Fibroblast of lung (primary cell): ENCODE measurements at regions not wholly inside any gene's neighbourhood (a gene's known extent, or its start where the extent isn't known, plus 50 kb on each side); places are given as distances from the start of the nearest gene placed in this dataset.

ENCODE experiments used
- DNase-seq, 2 donors: peaks; one replicate each; pipeline versions ENCODE4 v3.0.0 to v3.0.0-alpha.2; 2010; ENCODE audit warnings: low read depth in 2 of 2
- H2AFZ ChIP-seq: 2 replicates; pipeline ENCODE4 v1.5.1; 2012; ENCODE audit warnings: low read length, control low read depth, inconsistent platforms
- H3K27ac ChIP-seq: 2 replicates; pipeline ENCODE4 v1.5.1; 2011; ENCODE audit warnings: low read length, control low read depth; ENCODE audit not compliant: insufficient read depth
- H3K27me3 ChIP-seq: 2 replicates; pipeline ENCODE4 v1.5.1; 2011; ENCODE audit warnings: mild to moderate bottlenecking, low read length; ENCODE audit not compliant: control insufficient read depth, insufficient read depth
- H3K36me3 ChIP-seq: 2 replicates; pipeline ENCODE4 v1.5.1; 2011; ENCODE audit warnings: low read length; ENCODE audit not compliant: control insufficient read depth, insufficient read depth
- H3K4me1 ChIP-seq: 2 replicates; pipeline ENCODE4 v1.5.1; 2011; ENCODE audit warnings: low read length; ENCODE audit not compliant: control insufficient read depth, insufficient read depth; ENCODE audit errors: extremely low read depth
- H3K4me2 ChIP-seq: 2 replicates; pipeline ENCODE4 v1.5.1; 2011; ENCODE audit warnings: low read length, control low read depth; ENCODE audit not compliant: insufficient read depth; ENCODE audit errors: extremely low read depth
- H3K4me3 ChIP-seq, 4 experiments: fragments of 200-600 bp in 1 of 4; sonication (generic) in 1 of 4; replicated peaks in 1 of 4; 2 replicates each; pipeline ENCODE4 v1.5.1; 2011 to 2016; ENCODE audit warnings: low read length in 4 of 4, low read depth in 3 of 4, mild to moderate bottlenecking in 3 of 4, control low read depth in 2 of 4, inconsistent platforms in 1 of 4, mixed read lengths in 1 of 4; ENCODE audit not compliant: insufficient read depth in 1 of 4; ENCODE audit errors: control extremely low read depth in 1 of 4
- H3K79me2 ChIP-seq: 2 replicates; pipeline ENCODE4 v1.5.1; 2012; ENCODE audit warnings: mild to moderate bottlenecking, low read length, inconsistent platforms; ENCODE audit not compliant: control insufficient read depth, insufficient read depth
- H3K9ac ChIP-seq: 2 replicates; pipeline ENCODE4 v1.5.1; 2011; ENCODE audit warnings: mild to moderate bottlenecking, low read length, control low read depth; ENCODE audit not compliant: insufficient read depth
- H3K9me3 ChIP-seq: 2 replicates; pipeline ENCODE4 v1.5.1; 2012; ENCODE audit warnings: low read depth, low read length; ENCODE audit not compliant: control insufficient read depth, insufficient read depth
- H4K20me1 ChIP-seq: 2 replicates; pipeline ENCODE4 v1.5.1; 2011; ENCODE audit warnings: low read length; ENCODE audit not compliant: control insufficient read depth, insufficient read depth; ENCODE audit errors: extremely low read depth
- CTCF ChIP-seq, 2 donors: IDR thresholded peaks in 1 of 2; conservative IDR thresholded peaks in 1 of 2; 1 replicate in 1 of 2; 2 replicates in 1 of 2; pipeline ENCODE4 v1.5.1; 2011 to 2012; ENCODE audit warnings: low read length in 2 of 2, control low read depth in 1 of 2, inconsistent platforms in 1 of 2, low read depth in 1 of 2, mild to moderate bottlenecking in 1 of 2
- EZH2 ChIP-seq: IDR thresholded peaks from 2 replicates; pipeline ENCODE4 v1.5.1; 2012; ENCODE audit warnings: low read length, control low read depth, mild to moderate bottlenecking; ENCODE audit errors: missing control alignments

GRCh38 chr2:94956797-94957391, 68.6 kb upstream of the MAL start:
- TF ChIP-seq EZH2 (no peak), CTCF (conservative IDR thresholded peaks at IDR 0.05 in 1 of 2, IDR thresholded peaks at IDR 0.05 in 1 of 2; ENCODE audit: low read depth in 1 of 2, low read length in 2 of 2) (peak; percentile 83 to 89)
- H3K36me3 ChIP-seq = no peaks in the 10 kb centered on the region
- no peaks in the 10 kb centered on the region for H3K79me2 ChIP-seq
- no peaks in the 10 kb centered on the region for H3K4me1 ChIP-seq
- H3K9ac ChIP-seq = no peak overlapping the region
- no peak overlapping the region for H3K27ac ChIP-seq
- H2AFZ ChIP-seq = no peak overlapping the region
- no peak overlapping the region for H3K4me2 ChIP-seq
- H4K20me1 ChIP-seq = no peaks in the 10 kb centered on the region
- H3K9me3 ChIP-seq = no peaks in the 10 kb centered on the region
- H3K4me3 ChIP-seq = no peak overlapping the region
- peak; percentile 9 to 37 for DNase-seq
- H3K27me3 ChIP-seq = no peaks in the 10 kb centered on the region

GRCh38 chr2:94958245-94958644, 67.3 kb upstream of the MAL start:
- no peaks in the 10 kb centered on the region for H3K36me3 ChIP-seq
- TF ChIP-seq EZH2 (no peak), CTCF (conservative IDR thresholded peaks at IDR 0.05 in 1 of 2, IDR thresholded peaks at IDR 0.05 in 1 of 2; ENCODE audit: low read depth in 1 of 2, low read length in 2 of 2) (no peak)
- no peak overlapping the region for H3K9ac ChIP-seq
- H3K4me3 ChIP-seq = no peak overlapping the region
- H3K27ac ChIP-seq = no peak overlapping the region
- no peak overlapping the region for H3K4me2 ChIP-seq
- no peak overlapping the region for H2AFZ ChIP-seq
- no peaks in the 10 kb centered on the region for H3K9me3 ChIP-seq
- H3K4me1 ChIP-seq = no peaks in the 10 kb centered on the region
- no peaks in the 10 kb centered on the region for H4K20me1 ChIP-seq
- no peak for DNase-seq
- H3K27me3 ChIP-seq = no peaks in the 10 kb centered on the region
- H3K79me2 ChIP-seq = no peaks in the 10 kb centered on the region

- TF ChIP-seq CTCF (conservative IDR thresholded peaks at IDR 0.05 in 1 of 2, IDR thresholded peaks at IDR 0.05 in 1 of 2; ENCODE audit: low read depth in 1 of 2, low read length in 2 of 2) = no peak
- Histone ChIP-seq H3K9ac (no peak overlapping the region), H3K36me3 (no peaks in the 10 kb centered on the region), H2AFZ (no peak overlapping the region), H3K9me3 (no peaks in the 10 kb centered on the region), H3K4me1 (no peaks in the 10 kb centered on the region), H3K79me2 (no peaks in the 10 kb centered on the region), H3K4me3 (no peak overlapping the region), H4K20me1 (no peaks in the 10 kb centered on the region), H3K27me3 (no peaks in the 10 kb centered on the region), H3K4me2 (no peak overlapping the region), H3K27ac (no peak overlapping the region)
- DNase-seq = no peak
These were observed 65.2 kb upstream of the MAL start for GRCh38 chr2:94960266-94960665.
